GM21381 (cell line): ENCODE measurements at regions not wholly inside any gene's neighbourhood (a gene's known extent, or its start where the extent isn't known, plus 50 kb on each side); places are given as distances from the start of the nearest gene placed in this dataset.
A peak's percentile ranks its signal among the peaks of the same experiment; 100 is the strongest.
"Not testable (repeated sequence)": the region's sequence is repeated elsewhere in the genome, so short reads cannot be mapped to it uniquely, and the experiment has no call there.

Source experiments
- ATAC-seq: cut with Tn5 transposase; IDR thresholded peaks from one replicate; pipeline ENCODE4 v1.9.1; 2021; ENCODE audit warnings: mild to moderate bottlenecking, moderate library complexity; ENCODE audit not compliant: unreplicated experiment

DNA sequence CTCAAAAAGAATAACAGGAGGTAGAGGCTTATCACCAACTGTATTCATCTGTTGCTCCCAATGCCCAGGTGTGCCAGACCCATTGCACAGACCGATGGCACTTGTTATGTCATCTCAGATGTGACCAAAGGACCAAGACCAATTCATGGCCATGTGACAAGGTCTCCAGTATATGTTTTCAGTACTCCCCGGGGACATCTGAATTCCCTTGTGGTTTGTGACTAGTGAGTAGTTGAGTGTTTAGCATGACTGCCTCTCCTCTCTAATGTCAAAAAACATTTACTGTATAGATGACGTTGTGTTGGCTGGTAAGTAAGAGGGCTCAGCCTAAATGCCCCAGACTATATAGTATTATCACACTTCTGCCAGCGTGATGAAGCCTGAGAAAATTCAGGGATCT is 202.1 kb upstream of the SMIM30 start:
- ATAC-seq: no peak

DNA sequence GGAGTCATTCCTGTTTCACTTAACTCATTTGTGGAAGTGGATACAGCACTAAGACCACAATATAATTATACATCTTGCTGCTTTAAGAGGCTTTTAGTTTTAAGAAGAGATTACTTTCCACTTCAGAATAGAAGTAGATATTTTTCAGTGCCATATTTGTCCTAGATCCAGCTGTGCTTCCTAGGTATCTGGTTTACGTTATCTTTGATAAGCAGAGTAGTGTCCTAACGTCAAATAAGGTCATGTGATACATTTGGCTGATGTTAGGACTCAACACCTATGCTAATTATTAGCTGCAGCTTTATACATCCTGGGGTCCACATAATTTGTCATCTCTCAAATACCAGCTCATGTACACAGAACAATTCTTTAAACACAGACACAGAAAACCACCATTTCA is 196.2 kb upstream of the SMIM30 start:
- no peak for ATAC-seq

DNA sequence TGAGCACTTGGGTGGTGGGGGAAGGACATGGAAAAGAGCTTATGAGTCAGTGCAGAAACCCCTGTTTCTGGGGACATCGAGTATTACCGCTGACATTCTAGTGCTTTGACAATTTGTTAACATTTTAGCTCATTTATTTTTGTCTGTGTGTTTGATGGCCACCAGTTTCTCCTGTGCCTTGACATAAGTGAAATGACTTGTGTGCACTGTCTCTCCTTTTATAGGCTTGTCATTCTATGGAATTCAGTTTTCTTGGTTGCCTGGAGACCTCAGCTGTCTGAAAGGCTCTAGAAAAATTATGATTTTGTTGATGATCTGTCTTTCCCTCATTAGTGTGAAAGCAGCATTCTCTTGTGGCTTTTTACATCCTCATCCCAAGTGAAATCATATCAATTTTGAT is 190.0 kb upstream of the SMIM30 start:
- no peak for ATAC-seq

- no peak for ATAC-seq
Observed at GRCh38 chr7:113307147-113307546, 188.8 kb upstream of the SMIM30 start.

GRCh38 chr7:113306302-113306701 is 187.9 kb upstream of the SMIM30 start:
- no peak for ATAC-seq

- no peak for ATAC-seq
Observed at GRCh38 chr7:113304104-113304503, 185.8 kb upstream of the SMIM30 start.

DNA sequence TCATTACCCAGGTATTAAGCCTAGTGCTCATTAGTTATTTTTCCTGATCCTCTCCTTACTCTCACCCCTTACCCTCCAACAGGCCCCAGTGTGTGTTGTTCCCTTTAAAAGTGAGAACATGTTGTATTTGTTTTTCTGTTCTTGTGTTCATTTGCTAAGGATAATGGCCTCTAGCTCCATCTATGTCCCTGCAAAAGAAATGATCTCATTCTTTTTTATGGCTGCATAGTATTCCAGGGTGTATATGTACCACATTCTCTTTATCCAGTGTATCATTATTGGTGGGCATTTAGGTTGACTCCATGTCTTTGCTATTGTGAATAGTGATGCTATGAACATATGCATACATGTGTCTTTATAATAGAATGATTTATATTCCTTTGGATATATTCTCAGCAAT is 185.0 kb upstream of the SMIM30 start:
- ATAC-seq: not testable (repeated sequence)

DNA sequence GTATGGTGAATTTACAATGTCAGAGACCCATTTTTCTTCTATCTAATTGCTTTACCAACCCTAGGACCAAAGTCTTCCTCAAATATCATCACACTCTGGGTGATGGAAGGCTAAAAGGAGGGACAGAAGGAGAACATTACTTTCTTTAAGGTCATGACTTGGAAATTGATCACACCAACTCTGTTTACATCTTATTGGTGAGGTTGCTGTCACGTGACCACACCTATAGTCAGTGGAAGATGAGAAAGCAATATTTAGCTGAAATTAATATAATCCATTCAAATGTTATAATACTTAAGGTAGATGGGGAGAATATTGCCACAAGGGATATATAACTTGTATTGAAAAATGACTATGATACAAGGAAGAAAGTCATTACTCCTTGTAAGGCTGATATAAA is 183.6 kb upstream of the SMIM30 start:
- no peak for ATAC-seq

GRCh38 chr7:113301141-113301540 is 182.8 kb upstream of the SMIM30 start:
- ATAC-seq: no peak

DNA sequence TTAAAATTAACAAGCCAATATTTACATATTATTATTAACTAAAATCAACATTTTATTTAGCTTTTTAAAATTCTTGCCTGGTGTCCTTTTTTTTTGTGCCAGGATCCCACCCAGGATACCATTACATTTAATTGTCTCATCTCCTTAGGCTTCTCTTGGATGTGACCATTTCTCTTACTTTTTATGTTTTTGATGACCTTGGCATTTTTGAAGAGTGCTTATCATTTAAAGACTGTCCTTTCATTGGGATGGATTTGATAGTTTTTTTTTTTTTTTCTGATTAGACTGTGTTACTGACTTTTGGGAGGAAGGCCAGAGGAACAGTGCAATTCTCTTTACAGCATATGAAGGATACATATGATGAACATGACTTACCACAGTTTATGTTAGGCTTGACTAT is 181.4 kb upstream of the SMIM30 start:
- no peak for ATAC-seq

- ATAC-seq: no peak
Observed at GRCh38 chr7:113298501-113298900, 180.1 kb upstream of the SMIM30 start.

DNA sequence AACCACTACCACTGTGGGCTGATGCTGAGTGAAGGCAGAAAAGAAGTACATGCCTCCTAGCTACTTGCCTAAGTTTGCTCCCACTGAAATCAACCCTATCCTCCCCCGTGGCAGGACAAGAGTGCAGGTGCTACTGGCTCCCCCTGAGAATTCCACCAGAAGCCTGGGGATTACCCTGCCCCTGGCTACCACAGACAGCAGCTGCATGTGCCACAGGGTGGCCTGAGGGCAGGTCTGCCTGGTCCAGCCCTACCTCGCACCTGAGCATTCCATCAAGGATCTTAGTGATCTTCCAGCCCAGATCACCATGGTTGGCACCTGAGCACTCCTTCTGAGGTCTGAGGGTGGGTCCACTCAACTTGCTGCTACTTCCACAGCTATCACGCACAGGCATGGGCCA is 176.4 kb upstream of the SMIM30 start:
- ATAC-seq: no peak

GRCh38 chr7:113292105-113292504 is 173.8 kb upstream of the SMIM30 start:
- ATAC-seq: no peak

GRCh38 chr7:113291058-113291457 is 172.7 kb upstream of the SMIM30 start:
- no peak for ATAC-seq

DNA sequence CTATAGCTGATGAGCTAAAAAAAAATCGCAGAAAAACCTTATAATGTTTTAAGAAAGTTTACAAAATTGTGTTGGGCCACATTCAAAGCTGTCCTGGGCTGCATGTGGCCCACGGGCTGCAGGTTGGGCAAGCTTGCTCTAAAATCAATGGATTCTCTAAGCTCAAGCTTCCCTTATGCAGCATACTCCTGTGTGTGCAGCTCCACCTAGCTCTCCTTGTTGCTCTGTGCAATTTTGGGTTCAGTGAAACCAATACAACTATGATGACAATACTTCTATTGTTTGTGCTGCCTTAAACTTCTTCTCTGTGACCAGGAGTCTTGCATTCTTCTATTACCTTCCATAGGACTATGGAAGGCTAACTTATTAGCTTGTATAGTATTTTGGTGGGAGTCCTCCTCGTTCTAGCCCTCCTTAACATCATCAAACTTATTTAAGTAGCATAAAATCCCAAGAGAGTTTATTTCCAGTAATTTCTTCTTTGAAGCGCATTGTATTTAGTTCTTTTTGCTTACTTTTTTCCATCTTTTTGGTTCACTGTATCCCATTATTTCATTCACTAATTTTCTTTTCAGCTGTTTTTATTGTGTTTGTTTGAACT is 170.9 kb upstream of the SMIM30 start:
- ATAC-seq: peak; percentile 71

- ATAC-seq: no peak
Observed at GRCh38 chr7:113285411-113285810, 167.1 kb upstream of the SMIM30 start.

- ATAC-seq: no peak
Observed at GRCh38 chr7:113283861-113284260, 165.5 kb upstream of the SMIM30 start.

- no peak for ATAC-seq
Observed at GRCh38 chr7:113282875-113283274, 164.5 kb upstream of the SMIM30 start.

DNA sequence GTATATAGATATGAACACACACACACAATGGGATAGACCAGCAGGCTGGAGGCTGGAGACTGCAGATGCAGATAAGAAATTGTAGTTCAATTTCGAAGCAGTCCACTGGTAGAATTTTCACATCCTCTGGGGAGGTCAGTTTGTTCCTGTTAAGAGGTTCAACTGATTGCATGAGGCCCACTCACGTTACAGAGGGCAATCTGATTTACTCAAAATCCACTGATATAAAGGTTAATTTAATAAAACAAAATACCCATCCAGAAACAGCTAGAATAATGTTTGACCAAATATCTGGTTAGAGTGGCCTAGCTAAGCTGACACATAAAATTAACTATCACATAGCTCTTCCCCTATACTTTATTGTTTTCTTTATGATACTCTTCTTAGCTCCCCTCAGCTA is 162.9 kb upstream of the SMIM30 start:
- no peak for ATAC-seq

DNA sequence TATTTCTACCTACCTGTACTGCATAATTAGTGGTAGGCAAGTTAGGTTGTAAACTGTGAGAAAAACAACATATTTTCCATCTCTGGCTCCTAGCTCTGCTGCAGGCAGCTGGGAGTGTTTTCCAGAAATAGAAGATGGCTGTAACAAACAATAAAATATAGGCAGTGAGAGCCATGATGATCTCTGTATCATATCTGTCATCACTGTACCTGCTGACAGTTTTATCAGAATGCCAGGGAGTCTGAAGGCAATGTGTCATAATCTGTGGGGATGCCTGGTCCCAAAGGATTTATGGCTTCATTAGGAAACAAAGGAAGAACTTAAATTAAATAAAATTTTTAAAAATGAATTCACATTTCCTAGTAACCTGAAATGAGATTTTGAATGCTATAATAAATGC is 160.9 kb upstream of the SMIM30 start:
- ATAC-seq: no peak

DNA sequence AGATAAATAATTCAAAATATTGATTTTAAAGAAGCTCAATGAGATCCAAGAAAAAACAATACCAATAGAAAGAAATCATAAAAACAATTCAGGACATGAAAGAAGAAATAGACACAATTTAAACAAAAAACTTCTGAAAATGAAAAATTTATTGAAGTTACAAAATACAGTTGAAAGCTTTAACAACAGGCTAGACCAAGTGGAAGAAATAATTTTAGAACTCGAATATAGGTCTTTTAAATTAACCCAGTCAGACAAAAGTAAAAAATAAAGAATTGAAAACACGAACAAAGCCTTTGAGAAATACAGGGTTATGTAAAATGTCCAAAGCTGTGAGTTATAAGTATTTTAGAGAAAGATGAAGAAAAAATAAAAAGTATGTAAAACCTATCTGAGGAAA is 152.4 kb upstream of the SMIM30 start:
- no peak for ATAC-seq

DNA sequence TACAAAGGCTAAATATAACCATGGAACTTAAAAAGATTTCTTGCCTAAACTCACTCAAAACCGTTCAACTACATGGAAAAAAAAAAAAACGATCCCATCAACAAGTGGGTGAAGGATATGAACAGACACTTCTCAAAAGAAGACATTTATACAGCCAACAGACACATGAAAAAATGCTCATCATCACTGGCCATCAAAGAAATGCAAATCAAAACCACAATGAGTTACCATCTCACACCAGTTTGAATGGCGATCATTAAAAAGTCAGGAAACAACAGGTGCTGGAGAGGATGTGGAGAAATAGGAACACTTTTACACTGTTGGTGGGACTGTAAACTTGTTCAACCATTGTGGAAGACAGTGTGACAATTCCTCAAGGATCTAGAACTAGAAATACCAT is 151.2 kb upstream of the SMIM30 start:
- not testable (repeated sequence) for ATAC-seq

GRCh38 chr7:113268757-113269156 is 150.4 kb upstream of the SMIM30 start:
- ATAC-seq: no peak

GRCh38 chr7:113267885-113268284 is 149.5 kb upstream of the SMIM30 start:
- no peak for ATAC-seq
